Ovary (tissue), 3 donors: ENCODE measurements at regions not wholly inside any gene's neighbourhood (a gene's known extent, or its start where the extent isn't known, plus 50 kb on each side); places are given as distances from the start of the nearest gene placed in this dataset.

ENCODE experiments used
- EP300 ChIP-seq: sonication (generic); formaldehyde crosslinking; IDR thresholded peaks from one replicate; pipeline ENCODE4 v1.6.1; 2017; ENCODE audit warnings: antibody characterized with exemption
- POLR2A ChIP-seq: fragments of 450-650 bp; IDR thresholded peaks from one replicate; pipeline ENCODE4 v1.6.1; 2017; ENCODE audit warnings: antibody characterized with exemption, mild to moderate bottlenecking, moderate library complexity
- TF ChIP-seq, protein P1 (sequence below), 3 donors: fragments of 450-650 bp in 2 of 3; fragments of 200-600 bp in 1 of 3; IDR thresholded peaks; one replicate each; pipeline versions ENCODE4 v1.5.1 to v1.8.0; 2016 to 2022; ENCODE audit warnings: antibody characterized with exemption in 3 of 3, mild to moderate bottlenecking in 1 of 3
- donor health status: DM: no; HTN: no; CAD: no.

DNA sequence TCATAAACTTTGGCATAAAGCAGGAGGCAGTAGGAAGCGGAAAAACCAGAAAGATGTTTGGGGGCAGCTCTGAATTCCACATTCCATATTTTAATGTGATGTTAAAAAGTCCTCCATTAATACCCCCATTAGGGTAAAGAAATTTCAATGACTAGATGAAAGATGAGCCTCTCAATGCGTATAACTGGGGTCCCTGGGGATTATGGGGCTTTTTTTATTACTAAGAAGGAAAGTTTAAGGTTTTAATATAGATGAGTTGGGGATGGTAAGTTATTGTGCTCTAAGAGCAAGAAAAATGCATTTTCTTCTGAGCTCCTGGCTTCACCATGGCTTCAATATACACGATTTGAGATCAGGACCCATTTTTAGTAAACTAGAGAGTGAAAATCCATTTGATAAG, 321.9 kb downstream of the CDK5RAP2 start:
- TF ChIP-seq, protein P1, sequence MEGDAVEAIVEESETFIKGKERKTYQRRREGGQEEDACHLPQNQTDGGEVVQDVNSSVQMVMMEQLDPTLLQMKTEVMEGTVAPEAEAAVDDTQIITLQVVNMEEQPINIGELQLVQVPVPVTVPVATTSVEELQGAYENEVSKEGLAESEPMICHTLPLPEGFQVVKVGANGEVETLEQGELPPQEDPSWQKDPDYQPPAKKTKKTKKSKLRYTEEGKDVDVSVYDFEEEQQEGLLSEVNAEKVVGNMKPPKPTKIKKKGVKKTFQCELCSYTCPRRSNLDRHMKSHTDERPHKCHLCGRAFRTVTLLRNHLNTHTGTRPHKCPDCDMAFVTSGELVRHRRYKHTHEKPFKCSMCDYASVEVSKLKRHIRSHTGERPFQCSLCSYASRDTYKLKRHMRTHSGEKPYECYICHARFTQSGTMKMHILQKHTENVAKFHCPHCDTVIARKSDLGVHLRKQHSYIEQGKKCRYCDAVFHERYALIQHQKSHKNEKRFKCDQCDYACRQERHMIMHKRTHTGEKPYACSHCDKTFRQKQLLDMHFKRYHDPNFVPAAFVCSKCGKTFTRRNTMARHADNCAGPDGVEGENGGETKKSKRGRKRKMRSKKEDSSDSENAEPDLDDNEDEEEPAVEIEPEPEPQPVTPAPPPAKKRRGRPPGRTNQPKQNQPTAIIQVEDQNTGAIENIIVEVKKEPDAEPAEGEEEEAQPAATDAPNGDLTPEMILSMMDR (IDR thresholded peaks at IDR 0.05): no peak
- TF ChIP-seq POLR2A (no peak), EP300 (no peak)
